OCI-LY1 (cell line): ENCODE measurements at regions not wholly inside any gene's neighbourhood (a gene's known extent, or its start where the extent isn't known, plus 50 kb on each side); places are given as distances from the start of the nearest gene placed in this dataset.

Experiments
- EZH2 ChIP-seq: fragments of 200-600 bp; sonication (generic), shearing (Covaris generic); IDR thresholded peaks from 2 replicates; pipeline ENCODE4 v1.8.0; 2017; ENCODE audit warnings: borderline replicate concordance, mixed run types, mild to moderate bottlenecking, antibody characterized with exemption, low read length, moderate library complexity, mixed read lengths
- TF ChIP-seq, protein P1 (sequence below): fragments of 200-600 bp; sonication (generic), shearing (Covaris generic); IDR thresholded peaks from 2 replicates; pipeline ENCODE4 v1.5.1; 2017; ENCODE audit warnings: mild to moderate bottlenecking, antibody characterized with exemption, low read length, moderate library complexity, mixed read lengths

DNA sequence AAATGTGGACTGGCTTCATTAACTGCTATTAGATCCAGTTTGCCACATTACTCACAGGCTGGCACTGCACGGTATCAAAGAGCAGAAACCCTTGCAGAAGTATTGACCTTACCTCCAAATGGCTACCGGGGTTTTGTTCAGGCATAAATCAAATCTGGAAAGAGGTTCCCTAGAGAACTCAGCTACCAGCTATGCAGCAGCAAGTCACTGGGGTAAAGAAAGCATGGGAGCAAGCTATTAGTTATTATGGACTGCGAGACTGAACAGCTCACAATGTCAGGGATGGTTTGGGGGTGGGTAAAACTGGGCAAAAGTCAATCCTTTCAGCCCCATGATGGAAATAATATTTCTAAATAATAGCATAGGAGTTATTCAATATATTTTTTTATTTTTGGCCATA lies 128.1 kb downstream of the FANCF start:
- no peak for TF ChIP-seq EZH2
- TF ChIP-seq, protein P1, sequence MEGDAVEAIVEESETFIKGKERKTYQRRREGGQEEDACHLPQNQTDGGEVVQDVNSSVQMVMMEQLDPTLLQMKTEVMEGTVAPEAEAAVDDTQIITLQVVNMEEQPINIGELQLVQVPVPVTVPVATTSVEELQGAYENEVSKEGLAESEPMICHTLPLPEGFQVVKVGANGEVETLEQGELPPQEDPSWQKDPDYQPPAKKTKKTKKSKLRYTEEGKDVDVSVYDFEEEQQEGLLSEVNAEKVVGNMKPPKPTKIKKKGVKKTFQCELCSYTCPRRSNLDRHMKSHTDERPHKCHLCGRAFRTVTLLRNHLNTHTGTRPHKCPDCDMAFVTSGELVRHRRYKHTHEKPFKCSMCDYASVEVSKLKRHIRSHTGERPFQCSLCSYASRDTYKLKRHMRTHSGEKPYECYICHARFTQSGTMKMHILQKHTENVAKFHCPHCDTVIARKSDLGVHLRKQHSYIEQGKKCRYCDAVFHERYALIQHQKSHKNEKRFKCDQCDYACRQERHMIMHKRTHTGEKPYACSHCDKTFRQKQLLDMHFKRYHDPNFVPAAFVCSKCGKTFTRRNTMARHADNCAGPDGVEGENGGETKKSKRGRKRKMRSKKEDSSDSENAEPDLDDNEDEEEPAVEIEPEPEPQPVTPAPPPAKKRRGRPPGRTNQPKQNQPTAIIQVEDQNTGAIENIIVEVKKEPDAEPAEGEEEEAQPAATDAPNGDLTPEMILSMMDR, result no peak
